K562 (cell line): ENCODE measurements at regions not wholly inside any gene's neighbourhood (a gene's known extent, or its start where the extent isn't known, plus 50 kb on each side); places are given as distances from the start of the nearest gene placed in this dataset.

Experiments
- BRCA1 ChIP-seq, 2 experiments: fragments of 450-650 bp in 1 of 2; sonication (generic) in 1 of 2; formaldehyde crosslinking in 1 of 2; IDR thresholded peaks; 2 replicates each; pipeline versions ENCODE4 v1.5.0 to v1.6.1; 2017 to 2020; ENCODE audit warnings: mild to moderate bottlenecking in 1 of 2, missing genetic modification reagents in 1 of 2
- CBFA2T3 ChIP-seq: fragments of 450-650 bp; IDR thresholded peaks from 2 replicates; pipeline ENCODE4 v1.6.1; 2017
- HBP1 ChIP-seq: fragments of 450-650 bp; formaldehyde crosslinking; IDR thresholded peaks from 2 replicates; pipeline ENCODE4 v1.4.0; 2022; ENCODE audit warnings: missing genetic modification characterization
- MITF ChIP-seq: IDR thresholded peaks from 2 replicates; pipeline ENCODE4 v1.6.1; 2014; ENCODE audit warnings: antibody characterized with exemption
- NFRKB ChIP-seq: fragments of 450-650 bp; IDR thresholded peaks from 2 replicates; pipeline ENCODE4 v1.6.1; 2016; ENCODE audit warnings: low read depth
- PPARD ChIP-seq: fragments of 250-450 bp; sonication (Bioruptor Pico); IDR thresholded peaks from 2 replicates; pipeline ENCODE4 v1.8.0; 2022; ENCODE audit warnings: inconsistent platforms, mild to moderate bottlenecking, moderate library complexity
- STAT5B ChIP-seq: fragments of 250-450 bp; sonication (Bioruptor Pico); IDR thresholded peaks from 2 replicates; pipeline ENCODE4 v1.8.0; 2021; ENCODE audit warnings: mild to moderate bottlenecking, inconsistent platforms
- TAF7 ChIP-seq: fragments of 450-650 bp; IDR thresholded peaks from 2 replicates; pipeline ENCODE4 v1.6.1; 2016; ENCODE audit warnings: missing genetic modification characterization, missing compliant biosample characterization
- TSC22D4 ChIP-seq: fragments of 450-650 bp; IDR thresholded peaks from 2 replicates; pipeline ENCODE4 v1.6.1; 2016; ENCODE audit warnings: missing genetic modification characterization, missing biosample characterization, control low read depth
- ZBTB33 ChIP-seq: sonication (generic); formaldehyde crosslinking; IDR thresholded peaks from 2 replicates; pipeline ENCODE4 v1.8.1; 2023; ENCODE audit warnings: mild to moderate bottlenecking, missing genetic modification reagents
- ZMIZ1 ChIP-seq, 2 experiments: fragments of 150-350 bp in 1 of 2; IDR thresholded peaks; 2 replicates each; pipeline ENCODE4 v1.6.1; 2012 to 2016; ENCODE audit warnings: low read depth in 2 of 2, low read length in 2 of 2, mild to moderate bottlenecking in 1 of 2, moderate library complexity in 1 of 2
- ZNF134 ChIP-seq: fragments of 250-450 bp; sonication (Bioruptor Pico); conservative IDR thresholded peaks from 2 replicates; pipeline ENCODE4 v1.4.0; 2020
- ZNF395 ChIP-seq: fragments of 200-800 bp; sonication (Bioruptor generic); IDR thresholded peaks from 2 replicates; pipeline ENCODE4 v1.6.1; 2017; ENCODE audit warnings: missing genetic modification characterization, missing compliant biosample characterization
- ZNF449 ChIP-seq: fragments of 250-450 bp; sonication (Bioruptor Pico); IDR thresholded peaks from 2 replicates; pipeline ENCODE4 v1.8.0; 2022; ENCODE audit warnings: moderate library complexity, mild to moderate bottlenecking, inconsistent platforms
- ZNF551 ChIP-seq: fragments of 250-450 bp; sonication (Bioruptor Pico); IDR thresholded peaks from 2 replicates; pipeline ENCODE4 v1.5.0; 2021; ENCODE audit warnings: mild to moderate bottlenecking, moderate library complexity
- ZNF561 ChIP-seq: fragments of 450-650 bp; formaldehyde crosslinking; conservative IDR thresholded peaks from 2 replicates; pipeline ENCODE4 v1.4.0; 2020; ENCODE audit warnings: mild to moderate bottlenecking, moderate library complexity

GRCh38 chr4:78693777-78694456, 82.2 kb upstream of the BMP2K start (continued):
- TF ChIP-seq ZBTB33 (CRISPR knock-in tag), result no peak
- TF ChIP-seq ZNF551, result 0 out of 2 replicates have a peak, but pooled peaks have one; percentile 51
- TF ChIP-seq ZNF561, result peak; percentile 91
- peak; percentile 99 for TF ChIP-seq ZNF395 (CRISPR knock-in tag)
- no peak for TF ChIP-seq TSC22D4
- TF ChIP-seq NFRKB, result no peak; the same call in 1 of the 2 replicates
- TF ChIP-seq PPARD (CRISPR knock-in tag), result peak; percentile 83
- TF ChIP-seq BRCA1 (IDR thresholded peaks at IDR 0.05), result no peak
- TF ChIP-seq BRCA1 (CRISPR knock-in tag; IDR thresholded peaks at IDR 0.05), result no peak
- TF ChIP-seq CBFA2T3, result peak; percentile 88
- TF ChIP-seq ZNF134 (CRISPR knock-in tag), result peak; percentile 86
- no peak for TF ChIP-seq MITF
- peak; percentile 89 for TF ChIP-seq STAT5B (CRISPR knock-in tag)
- TF ChIP-seq ZMIZ1 (IDR thresholded peaks at IDR 0.05; ENCODE audit: low read depth in 2 of 2, low read length in 2 of 2), result peak in 1 of 2 experiments; percentile 76; a peak in 2 of 4 replicates
- peak; percentile 68 for TF ChIP-seq TAF7 (tag)
- peak; percentile 85; the same call in 1 of the 2 replicates for TF ChIP-seq HBP1
- peak; percentile 99 for TF ChIP-seq ZNF449 (CRISPR knock-in tag)
